ENCODE measurements at regions not wholly inside any gene's neighbourhood (a gene's known extent, or its start where the extent isn't known, plus 50 kb on each side); places are given as distances from the start of the nearest gene placed in this dataset.

DNA sequence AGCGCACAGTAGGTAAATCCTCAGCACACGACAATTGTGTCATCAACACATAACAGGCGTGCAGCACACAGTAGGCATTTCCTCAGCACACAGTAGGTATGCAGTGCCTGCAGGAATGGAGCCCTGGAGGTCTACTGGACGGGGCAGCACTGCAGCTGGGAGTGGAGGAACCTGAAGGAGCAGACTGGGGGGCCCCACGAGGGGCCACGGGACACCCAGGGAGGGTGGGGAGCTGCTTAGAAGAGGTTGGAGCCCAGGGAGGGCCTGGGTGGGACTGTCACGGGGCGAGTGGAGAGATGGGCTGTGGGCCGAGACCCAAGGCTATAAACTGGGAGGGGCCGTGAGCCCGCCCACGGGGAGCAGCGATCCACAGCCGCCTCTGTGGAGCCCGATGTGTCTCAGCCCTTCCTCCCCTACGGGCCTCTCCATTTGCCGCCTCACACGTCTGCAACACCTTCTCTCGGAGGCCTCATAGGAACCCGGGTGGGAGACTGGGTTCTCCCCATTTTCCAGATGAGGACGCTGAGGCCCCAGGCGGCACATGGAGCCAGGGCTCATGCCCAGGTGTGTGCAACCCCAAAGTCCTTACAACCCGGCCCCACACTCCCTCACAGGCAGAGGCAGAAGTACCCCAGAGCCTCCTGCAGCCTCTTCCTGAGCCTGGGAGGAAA, 101.5 kb downstream of the MICALL2 start:
- no peak overlapping the region for H3K4me3 Mint-ChIP-seq
- peaks cover 33% of the 10 kb centered on the region for H3K27me3 Mint-ChIP-seq (ENCODE audit: low read depth)
- no peaks in the 10 kb centered on the region for H3K36me3 Mint-ChIP-seq (ENCODE audit: low read depth)
- H3K27ac Mint-ChIP-seq, result no peak overlapping the region
- no peaks in the 10 kb centered on the region for H3K4me1 Mint-ChIP-seq
- H3K9me3 Mint-ChIP-seq, result no peaks in the 10 kb centered on the region
- no peak for TF ChIP-seq CTCF (IDR thresholded peaks at IDR 0.05; ENCODE audit: unreplicated experiment in 3 of 3)

DNA sequence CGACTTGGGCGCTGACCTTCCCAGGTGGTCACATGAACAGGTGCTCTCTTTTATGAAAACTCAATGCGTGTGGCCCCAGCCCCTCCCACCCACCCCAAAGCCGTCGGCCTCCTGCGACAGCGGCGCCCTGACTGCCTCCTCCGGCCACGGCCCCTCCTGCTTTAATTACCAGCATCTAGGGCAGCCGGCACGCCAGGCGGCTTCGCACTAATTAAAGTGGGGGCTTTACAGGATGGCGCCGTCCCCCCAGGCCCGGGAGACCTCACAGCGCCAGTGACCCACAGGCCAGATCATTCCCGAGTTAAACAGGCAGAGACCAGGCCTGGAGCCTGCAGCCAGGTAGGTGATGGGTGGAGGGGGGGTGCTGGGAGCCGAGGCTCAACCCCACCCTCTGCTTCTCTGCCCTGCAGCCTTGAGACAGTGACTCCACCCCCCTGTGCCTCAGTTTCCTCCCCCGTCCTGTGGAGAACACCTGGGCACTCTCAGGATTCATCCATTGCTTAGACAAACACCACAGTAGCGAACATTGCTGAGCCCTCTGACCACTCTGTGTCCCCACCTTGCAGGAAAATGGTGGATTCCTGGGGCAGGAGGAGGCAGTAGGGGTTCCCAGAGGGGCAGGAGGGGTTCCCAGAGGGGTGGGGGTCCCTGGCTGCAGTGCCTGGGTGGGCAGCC, 100.8 kb downstream of the MICALL2 start:
- no peak for TF ChIP-seq CTCF (IDR thresholded peaks at IDR 0.05; ENCODE audit: unreplicated experiment in 3 of 3)
- no peaks in the 10 kb centered on the region for H3K36me3 Mint-ChIP-seq (ENCODE audit: low read depth)
- H3K27me3 Mint-ChIP-seq (ENCODE audit: low read depth), result peaks cover 41% of the 10 kb centered on the region
- H3K4me1 Mint-ChIP-seq, result no peaks in the 10 kb centered on the region
- H3K9me3 Mint-ChIP-seq, result no peaks in the 10 kb centered on the region
- no peak overlapping the region for H3K27ac Mint-ChIP-seq
- no peak overlapping the region for H3K4me3 Mint-ChIP-seq

GRCh38 chr7:1359051-1359400, 100.2 kb downstream of the MICALL2 start:
- H3K9me3 Mint-ChIP-seq, result no peaks in the 10 kb centered on the region
- H3K4me1 Mint-ChIP-seq, result no peaks in the 10 kb centered on the region
- no peaks in the 10 kb centered on the region for H3K36me3 Mint-ChIP-seq (ENCODE audit: low read depth)
- H3K27me3 Mint-ChIP-seq (ENCODE audit: low read depth), result peaks cover 38% of the 10 kb centered on the region
- no peak overlapping the region for H3K27ac Mint-ChIP-seq
- H3K4me3 Mint-ChIP-seq, result no peak overlapping the region
- TF ChIP-seq CTCF (IDR thresholded peaks at IDR 0.05; ENCODE audit: unreplicated experiment in 3 of 3), result no peak

DNA sequence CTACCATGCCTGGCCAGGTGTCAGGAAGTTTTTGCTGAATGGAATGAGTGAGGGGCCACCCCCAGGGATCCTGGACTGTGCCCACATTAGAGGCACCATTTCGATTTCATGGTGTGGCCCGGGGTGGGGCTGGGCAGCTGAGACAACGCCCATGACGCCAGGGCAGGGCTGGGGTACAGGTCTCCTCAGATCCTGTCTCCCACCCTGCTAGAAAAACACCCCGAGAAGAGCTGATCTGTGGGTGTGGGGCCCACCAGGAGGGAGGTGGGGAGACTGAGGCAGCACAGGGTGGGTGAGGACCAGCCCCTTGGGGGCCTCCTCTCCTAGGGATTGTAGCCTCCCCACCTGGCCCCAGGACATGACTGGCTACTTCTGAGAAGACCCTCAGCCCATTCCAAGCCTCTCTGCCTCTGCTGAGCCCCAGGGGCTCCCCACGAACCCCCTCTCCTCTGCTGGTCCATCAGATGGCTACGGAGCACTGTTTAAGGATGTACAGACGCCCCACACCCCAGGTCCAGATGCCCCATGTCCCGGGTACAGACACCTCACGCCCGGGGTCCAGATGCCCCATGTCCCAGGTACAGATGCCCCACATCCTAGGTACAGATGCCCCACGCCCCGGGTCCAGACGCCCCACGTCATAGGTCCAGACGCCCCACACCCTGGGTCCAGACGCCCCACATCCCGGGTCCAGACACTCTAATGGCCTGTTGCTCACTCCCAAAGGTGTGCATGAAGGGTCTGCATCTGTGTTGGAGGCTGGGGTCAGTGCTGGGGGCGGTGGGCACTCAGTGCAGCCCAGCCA, 99.4 kb downstream of the MICALL2 start:
- TF ChIP-seq CTCF (IDR thresholded peaks at IDR 0.05; ENCODE audit: unreplicated experiment in 3 of 3), result no peak
- Mint-ChIP-seq H3K27ac (no peak overlapping the region), H3K9me3 (no peaks in the 10 kb centered on the region), H3K4me1 (no peaks in the 10 kb centered on the region), H3K36me3 (ENCODE audit: low read depth) (no peaks in the 10 kb centered on the region), H3K4me3 (no peak overlapping the region), H3K27me3 (ENCODE audit: low read depth) (peaks cover 38% of the 10 kb centered on the region)

GRCh38 chr7:1360521-1360971, 98.7 kb downstream of the MICALL2 start:
- H3K4me3 Mint-ChIP-seq, result no peak overlapping the region
- peaks cover 39% of the 10 kb centered on the region for H3K27me3 Mint-ChIP-seq (ENCODE audit: low read depth)
- no peak overlapping the region for H3K27ac Mint-ChIP-seq
- no peaks in the 10 kb centered on the region for H3K36me3 Mint-ChIP-seq (ENCODE audit: low read depth)
- no peak for TF ChIP-seq CTCF (IDR thresholded peaks at IDR 0.05; ENCODE audit: unreplicated experiment in 3 of 3)
- no peaks in the 10 kb centered on the region for H3K4me1 Mint-ChIP-seq
- H3K9me3 Mint-ChIP-seq, result no peaks in the 10 kb centered on the region
